ENCODE measurements at regions not wholly inside any gene's neighbourhood (a gene's known extent, or its start where the extent isn't known, plus 50 kb on each side); places are given as distances from the start of the nearest gene placed in this dataset.

GRCh38 chr5:167642181-167642580 lies 649.3 kb upstream of the WWC1 start:
- no peaks in the 10 kb centered on the region for H3K36me3 ChIP-seq
- no peaks in the 10 kb centered on the region for H3K9me3 ChIP-seq
- H3K4me1 ChIP-seq, result peaks cover 0 to 7% (median 0%) of the 10 kb centered on the region in 4 donors
- DNase-seq, result no peak
- TF ChIP-seq, protein P1, sequence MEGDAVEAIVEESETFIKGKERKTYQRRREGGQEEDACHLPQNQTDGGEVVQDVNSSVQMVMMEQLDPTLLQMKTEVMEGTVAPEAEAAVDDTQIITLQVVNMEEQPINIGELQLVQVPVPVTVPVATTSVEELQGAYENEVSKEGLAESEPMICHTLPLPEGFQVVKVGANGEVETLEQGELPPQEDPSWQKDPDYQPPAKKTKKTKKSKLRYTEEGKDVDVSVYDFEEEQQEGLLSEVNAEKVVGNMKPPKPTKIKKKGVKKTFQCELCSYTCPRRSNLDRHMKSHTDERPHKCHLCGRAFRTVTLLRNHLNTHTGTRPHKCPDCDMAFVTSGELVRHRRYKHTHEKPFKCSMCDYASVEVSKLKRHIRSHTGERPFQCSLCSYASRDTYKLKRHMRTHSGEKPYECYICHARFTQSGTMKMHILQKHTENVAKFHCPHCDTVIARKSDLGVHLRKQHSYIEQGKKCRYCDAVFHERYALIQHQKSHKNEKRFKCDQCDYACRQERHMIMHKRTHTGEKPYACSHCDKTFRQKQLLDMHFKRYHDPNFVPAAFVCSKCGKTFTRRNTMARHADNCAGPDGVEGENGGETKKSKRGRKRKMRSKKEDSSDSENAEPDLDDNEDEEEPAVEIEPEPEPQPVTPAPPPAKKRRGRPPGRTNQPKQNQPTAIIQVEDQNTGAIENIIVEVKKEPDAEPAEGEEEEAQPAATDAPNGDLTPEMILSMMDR (IDR thresholded peaks at IDR 0.05), result no peak
- no peak overlapping the region for H3K27ac ChIP-seq
- H3K27me3 ChIP-seq, result no peaks in the 10 kb centered on the region
- no peak overlapping the region for H3K4me3 ChIP-seq
- intact Hi-C loops (cut with DNase I; ENCODE audit: low total_unique reads), result no loop called here

DNA sequence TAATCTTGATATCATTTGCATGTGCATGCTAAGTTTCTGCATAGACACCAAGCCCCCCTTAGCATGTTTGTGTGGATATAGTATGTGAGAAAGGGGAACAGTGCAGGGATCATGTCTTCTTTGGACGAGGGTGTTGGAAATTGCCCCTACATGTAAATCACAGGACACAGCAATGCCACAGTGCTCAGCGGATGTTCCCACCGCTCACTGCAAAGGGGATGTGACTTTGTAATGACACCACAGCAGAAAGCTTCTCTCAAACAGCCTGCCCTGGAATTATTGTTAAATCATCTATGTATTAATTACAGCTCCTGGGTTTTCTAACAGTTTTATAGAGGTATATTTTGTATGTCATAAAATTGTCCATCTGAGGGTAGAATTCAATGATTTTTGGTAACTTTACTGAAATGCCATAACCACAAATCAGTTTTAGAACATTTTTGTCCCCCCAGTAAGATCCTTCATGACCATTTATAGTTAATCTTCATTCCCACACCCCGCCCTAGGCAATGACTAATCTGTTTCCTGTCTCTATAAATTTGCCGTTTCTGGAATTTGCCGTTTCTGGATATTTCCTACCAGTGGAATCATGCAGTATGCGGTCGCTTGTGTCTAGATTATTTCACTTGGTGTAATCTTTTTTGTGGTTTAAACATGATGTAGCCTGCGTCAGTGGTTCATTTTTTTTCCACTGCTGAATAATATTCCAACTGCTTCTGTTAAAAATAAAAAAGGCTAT lies 648.5 kb upstream of the WWC1 start:
- TF ChIP-seq, protein P1 (IDR thresholded peaks at IDR 0.05), result no peak
- Histone ChIP-seq H3K4me3 (no peak overlapping the region), H3K9me3 (no peaks in the 10 kb centered on the region), H3K36me3 (no peaks in the 10 kb centered on the region), H3K27me3 (no peaks in the 10 kb centered on the region), H3K27ac (no peak overlapping the region), H3K4me1 (peaks cover 0 to 7% (median 0%) of the 10 kb centered on the region in 4 donors)
- DNase-seq, result no peak
- intact Hi-C loops (cut with DNase I; ENCODE audit: low total_unique reads), result no loop called here

- intact Hi-C loops (cut with DNase I; ENCODE audit: low total_unique reads), result no loop called here
- Histone ChIP-seq H3K36me3 (no peaks in the 10 kb centered on the region), H3K27me3 (no peaks in the 10 kb centered on the region), H3K9me3 (no peaks in the 10 kb centered on the region), H3K4me3 (no peak overlapping the region), H3K27ac (no peak overlapping the region), H3K4me1 (peaks cover 0 to 7% (median 0%) of the 10 kb centered on the region in 4 donors)
- TF ChIP-seq, protein P1 (IDR thresholded peaks at IDR 0.05), result no peak
- DNase-seq, result no peak
Observed at GRCh38 chr5:167643631-167644280, 647.7 kb upstream of the WWC1 start.

DNA sequence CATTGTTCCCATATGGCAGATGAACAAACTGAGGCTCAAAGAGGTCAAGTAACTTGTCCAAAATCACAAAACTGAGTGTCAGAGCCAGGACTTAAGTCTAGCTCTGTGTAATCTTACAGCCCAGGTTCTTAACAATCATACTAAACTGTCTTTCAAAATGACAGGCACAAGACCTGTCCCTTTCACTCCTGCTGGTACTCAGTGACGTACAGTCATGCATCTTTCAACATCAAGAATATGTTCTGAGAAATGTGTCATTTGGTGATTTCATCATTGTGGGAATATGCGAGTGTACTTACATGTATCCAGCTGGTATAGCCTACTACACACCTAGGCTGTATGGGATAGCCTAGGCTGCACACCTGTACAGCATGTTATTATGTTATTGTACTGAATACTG lies 646.8 kb upstream of the WWC1 start:
- no peak for DNase-seq
- Histone ChIP-seq H3K9me3 (no peaks in the 10 kb centered on the region), H3K36me3 (no peaks in the 10 kb centered on the region), H3K4me1 (peaks cover 0 to 7% (median 0%) of the 10 kb centered on the region in 4 donors), H3K27ac (no peak overlapping the region), H3K4me3 (no peak overlapping the region), H3K27me3 (no peaks in the 10 kb centered on the region)
- TF ChIP-seq, protein P1 (IDR thresholded peaks at IDR 0.05), result no peak
- intact Hi-C loops (cut with DNase I; ENCODE audit: low total_unique reads), result no loop called here

- Histone ChIP-seq H3K4me3 (no peak overlapping the region), H3K36me3 (no peaks in the 10 kb centered on the region), H3K9me3 (no peaks in the 10 kb centered on the region), H3K27me3 (no peaks in the 10 kb centered on the region), H3K27ac (no peak overlapping the region), H3K4me1 (peaks cover 0 to 19% (median 0%) of the 10 kb centered on the region in 4 donors)
- intact Hi-C loops (cut with DNase I; ENCODE audit: low total_unique reads), result no loop called here
- no peak for DNase-seq
- TF ChIP-seq, protein P1 (IDR thresholded peaks at IDR 0.05), result no peak
Observed at GRCh38 chr5:167649471-167649870, 642.0 kb upstream of the WWC1 start.

Measured in tibial artery (tissue), 4 donors.